GM21576 (cell line): ENCODE measurements at regions not wholly inside any gene's neighbourhood (a gene's known extent, or its start where the extent isn't known, plus 50 kb on each side); places are given as distances from the start of the nearest gene placed in this dataset.

Experiments used
- ATAC-seq: cut with Tn5 transposase; IDR thresholded peaks from one replicate; pipeline ENCODE4 v1.9.1; 2021; ENCODE audit warnings: mild to moderate bottlenecking, moderate library complexity; ENCODE audit not compliant: unreplicated experiment

DNA sequence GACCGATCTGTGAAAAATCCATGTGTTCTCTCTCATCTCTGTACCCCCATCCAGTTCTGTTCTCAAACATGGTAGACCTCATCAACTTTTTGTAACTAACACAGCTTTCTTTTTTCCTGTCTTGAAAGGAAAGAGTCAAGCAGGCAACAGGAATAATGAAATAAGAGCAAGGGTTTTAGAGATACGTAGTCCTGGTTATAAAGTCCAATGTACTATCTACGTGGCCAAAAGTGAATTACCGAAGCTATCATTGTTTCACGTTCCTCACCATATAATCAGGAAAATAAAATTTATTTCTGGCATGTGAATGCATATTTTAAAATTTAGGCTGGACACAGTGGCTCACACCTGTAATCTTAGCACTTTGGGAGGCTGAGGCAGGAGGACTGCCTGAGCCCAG, 472.2 kb upstream of the ANO3 start:
- no peak for ATAC-seq

DNA sequence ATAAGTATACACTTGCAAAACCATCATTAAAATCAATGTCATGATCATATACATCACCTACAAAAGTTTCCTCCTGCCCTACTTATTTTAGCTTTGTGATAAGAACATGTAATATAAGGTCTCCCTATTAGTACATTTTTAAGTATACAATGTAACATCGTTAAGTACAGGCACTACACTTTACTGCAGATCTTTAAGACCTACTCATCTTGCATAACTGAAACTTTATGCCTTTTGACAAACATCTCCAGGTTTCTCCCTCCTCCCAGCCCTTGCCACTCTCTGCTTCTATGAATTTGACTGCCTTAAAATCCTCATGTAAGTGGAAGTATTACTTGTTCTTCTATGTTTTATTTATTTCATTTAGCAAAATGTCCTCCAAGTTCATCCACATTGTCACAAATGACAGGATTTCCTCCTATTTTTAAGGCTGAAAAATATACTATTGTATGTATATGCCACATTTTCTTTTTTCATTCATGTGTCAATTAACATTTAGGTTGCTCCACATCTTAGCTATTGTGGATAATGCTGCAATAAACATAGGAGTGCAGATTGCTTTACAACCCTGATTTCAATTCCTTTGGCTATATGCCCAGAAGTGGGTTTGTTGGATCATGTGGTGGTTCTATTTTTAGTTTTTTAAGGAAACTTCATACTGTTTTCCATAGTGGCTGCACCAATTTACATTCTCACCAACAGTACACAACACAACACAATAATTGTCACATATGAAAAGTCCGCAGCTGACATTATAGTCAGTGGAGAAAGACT, 471.1 kb upstream of the ANO3 start:
- no peak for ATAC-seq

DNA sequence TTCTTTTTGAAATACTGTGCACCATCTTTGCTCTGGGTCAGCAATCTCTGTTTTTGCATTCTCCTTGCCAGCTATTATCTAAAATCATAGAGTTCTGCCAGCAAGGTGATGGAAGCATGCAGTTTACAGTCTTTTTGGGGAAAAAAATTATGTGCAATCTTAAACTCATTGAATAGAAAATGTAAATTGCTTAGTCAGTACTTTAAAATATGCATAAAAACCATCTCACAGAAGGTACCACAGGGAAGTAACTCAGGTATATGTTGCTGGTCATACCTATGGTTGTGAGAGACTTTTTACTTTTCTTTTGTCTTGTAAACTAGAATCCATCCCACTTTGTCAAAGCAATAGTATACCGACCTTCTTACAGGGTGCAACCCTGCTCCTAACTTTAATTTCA, 469.8 kb upstream of the ANO3 start:
- ATAC-seq, result no peak

DNA sequence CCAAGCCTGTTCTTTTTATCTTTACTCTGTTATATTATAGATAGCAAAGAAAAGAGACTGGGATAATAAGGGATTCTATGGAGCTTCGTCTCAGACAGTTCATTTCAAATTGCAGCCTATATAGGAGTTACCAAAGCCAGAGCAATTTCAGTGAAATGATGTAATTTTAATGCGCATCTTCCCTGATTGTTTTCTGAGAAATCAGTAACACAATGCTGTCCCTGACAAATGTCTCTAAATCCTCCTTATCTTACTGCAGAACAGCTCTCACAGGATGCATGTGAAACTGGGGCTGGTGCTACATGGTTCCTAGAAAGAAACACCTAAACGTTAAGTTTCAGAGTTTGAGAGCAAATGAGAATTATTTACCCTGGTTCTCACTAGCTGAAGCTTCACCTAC, 467.9 kb upstream of the ANO3 start:
- no peak for ATAC-seq

DNA sequence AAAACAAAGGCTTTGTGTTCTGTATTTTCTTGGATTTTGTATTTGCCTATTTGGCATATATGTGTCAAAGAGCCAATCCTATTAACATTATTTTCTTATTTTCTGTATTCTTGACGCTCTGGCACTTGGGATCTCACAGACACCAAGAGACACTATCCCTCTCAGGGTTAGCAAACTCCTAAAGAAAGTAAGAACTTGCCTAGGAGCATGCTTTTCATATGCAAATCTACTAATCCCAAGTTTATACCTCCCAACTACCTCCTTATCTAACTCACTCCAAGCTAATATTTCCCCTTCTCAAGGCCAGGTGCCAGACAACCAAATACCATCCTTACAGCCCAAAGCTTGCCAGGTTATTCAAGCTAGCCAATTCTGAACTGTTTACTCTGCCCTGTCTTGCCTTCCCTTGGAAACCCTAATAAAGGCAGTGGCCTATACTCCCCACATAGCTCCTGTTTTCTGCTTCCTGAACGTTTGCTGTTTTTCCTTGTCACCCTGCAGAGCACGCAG, 455.4 kb upstream of the ANO3 start:
- ATAC-seq, result no peak

DNA sequence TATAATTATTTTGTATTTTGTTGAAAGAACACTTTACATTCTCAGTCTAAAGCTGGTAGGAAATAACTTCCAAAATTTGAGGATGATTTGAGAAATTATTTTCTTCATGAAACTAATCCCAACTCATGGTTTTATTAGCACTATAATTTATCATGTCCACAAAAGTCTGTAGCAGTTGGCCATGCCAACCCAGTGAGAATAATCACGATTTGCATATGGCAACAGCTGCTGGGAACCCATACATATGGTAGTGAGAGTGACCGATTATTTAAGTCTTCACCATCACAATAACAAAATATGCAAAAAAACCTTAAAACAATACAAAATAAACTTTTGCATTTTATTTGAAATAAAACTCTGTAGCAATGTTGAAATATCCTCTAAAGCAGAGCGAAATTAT, 445.9 kb upstream of the ANO3 start:
- no peak for ATAC-seq

DNA sequence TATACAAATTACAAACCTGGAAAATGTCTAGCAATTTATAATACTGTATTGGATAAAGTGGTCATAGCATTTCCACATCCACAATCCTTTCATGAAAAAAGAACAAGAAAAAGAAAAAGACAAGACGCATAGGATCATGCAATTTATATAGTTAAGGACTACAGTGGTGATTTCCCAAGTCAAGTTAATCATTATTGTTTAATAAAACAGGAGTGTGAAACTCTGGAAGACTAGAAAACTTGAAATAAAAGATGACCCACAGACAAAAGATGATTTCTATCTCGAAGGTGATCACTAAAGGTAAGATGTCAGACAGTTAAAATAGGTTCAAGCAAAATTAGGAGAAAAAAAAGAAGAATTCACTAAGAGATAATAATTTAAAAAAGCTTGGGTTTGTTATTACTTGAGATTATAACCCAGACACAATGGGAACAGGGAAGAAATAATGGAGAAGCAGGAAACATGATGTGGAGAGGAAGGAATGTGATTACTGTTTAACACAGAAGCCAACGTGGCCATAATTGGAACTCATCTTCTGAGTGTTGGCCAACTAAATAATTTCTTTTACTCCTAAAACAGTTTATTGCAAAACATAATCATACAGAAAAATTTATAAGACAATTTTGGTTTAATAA, 441.2 kb upstream of the ANO3 start:
- ATAC-seq, result no peak

DNA sequence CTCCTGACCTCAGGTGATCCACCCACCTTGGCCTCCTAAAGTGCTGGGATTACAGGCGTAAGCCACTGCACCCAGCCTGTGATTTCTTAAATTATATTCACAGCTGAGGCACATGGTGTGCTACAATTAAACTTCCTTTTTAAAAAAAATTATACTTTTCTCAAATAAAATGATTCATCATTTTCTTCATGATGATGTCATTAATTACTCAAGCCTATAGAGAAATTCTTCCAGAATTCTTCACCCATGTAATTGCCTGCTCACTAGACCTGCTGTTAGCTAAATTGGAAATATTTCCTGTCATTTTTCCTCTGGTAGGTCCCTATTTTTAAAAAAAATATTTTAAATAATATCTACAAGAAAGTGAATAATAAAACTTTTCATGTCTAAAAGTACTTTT, 440.0 kb upstream of the ANO3 start:
- ATAC-seq, result no peak

DNA sequence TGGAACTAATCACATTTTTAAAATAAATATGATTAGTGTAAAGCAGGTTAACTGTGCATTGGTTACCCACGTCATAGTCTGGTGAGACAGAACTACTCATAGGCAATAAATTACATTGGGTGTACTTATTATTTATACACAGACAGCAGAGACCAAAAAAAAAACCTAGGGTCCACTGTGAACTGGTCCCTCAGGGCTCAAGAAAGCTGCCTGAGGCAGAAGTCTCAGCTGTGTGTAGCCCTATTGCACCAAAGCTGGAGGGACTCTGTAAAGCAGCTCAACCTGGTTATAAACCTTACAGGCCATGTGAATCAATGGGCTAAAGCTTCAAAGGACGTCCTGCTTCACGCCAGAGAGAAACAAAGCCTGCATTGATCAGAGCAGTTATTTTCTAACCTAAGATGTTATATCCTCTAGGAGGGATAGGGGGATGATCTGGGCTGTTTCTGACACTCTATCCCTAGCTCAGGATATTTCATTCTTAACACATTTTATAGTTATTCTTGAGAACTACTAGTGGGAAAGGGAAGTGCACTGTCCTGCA, 432.2 kb upstream of the ANO3 start:
- no peak for ATAC-seq

DNA sequence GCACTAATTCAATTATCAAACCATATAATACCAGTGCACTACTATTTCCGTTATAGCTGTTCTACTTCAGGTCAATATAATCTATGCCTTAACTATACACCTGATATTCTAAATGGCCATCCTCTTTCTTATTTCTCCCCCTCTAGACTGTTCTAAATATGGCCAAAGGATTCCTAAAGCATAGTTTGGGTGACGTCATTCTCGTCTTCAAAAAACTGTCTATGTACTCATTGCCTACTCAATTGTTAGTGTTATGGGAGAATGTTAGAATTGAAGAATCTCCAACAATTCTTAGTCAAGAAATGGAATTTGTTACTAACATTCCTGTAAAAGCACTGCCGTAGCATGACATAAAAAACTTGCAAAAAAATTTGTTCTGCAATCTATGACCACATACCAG, 431.1 kb upstream of the ANO3 start:
- ATAC-seq, result no peak

DNA sequence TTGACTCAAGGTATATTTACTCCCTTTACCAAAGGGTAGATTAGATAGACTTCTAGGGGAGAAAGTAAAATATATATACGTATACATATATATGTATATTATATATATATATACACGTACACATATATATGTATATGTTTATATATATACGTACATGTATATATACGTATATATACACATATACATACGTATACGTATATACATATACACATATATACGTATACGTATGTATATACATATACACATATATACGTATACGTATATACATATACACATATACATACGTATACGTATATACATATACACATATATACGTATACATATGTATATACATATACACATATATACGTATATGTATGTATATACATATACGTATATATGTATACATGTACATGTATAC, 430.5 kb upstream of the ANO3 start:
- ATAC-seq, result no peak

DNA sequence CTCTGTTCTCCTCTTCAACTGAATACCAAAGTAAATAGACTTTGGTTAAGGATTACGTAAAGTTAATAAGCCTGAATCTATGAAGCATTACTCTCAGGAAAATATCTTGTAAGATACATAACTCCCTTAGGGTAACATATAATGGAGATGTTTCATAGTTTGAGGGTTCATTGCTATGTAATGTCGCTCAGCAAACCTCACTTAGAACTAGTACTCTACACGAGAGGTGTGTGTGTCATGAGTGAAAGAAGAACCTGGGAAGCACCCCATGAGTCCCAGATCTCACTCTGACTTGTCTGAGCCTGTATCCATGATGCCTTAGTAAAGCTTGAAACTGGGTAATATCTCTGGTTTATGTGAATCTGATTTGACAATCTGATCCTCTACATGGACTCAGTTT, 429.5 kb upstream of the ANO3 start:
- ATAC-seq, result no peak

DNA sequence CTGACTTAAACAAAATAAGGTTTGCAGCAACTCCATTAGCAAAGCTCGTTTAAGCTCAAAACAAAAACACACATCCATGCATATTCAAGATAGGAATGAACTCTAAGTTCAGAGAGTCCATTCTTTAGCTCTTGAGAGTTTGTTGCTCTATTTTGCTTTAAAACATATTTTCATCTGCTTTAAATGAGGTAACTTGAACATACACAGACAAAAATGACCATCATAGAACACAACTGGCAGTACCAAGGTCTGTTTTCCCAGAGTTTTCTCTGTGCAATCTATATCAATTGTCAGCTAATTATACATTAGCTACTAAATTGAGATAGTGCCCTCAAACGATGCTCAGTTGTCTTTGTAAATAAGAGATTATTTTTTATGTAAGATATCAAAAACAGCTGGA, 423.2 kb upstream of the ANO3 start:
- no peak for ATAC-seq

DNA sequence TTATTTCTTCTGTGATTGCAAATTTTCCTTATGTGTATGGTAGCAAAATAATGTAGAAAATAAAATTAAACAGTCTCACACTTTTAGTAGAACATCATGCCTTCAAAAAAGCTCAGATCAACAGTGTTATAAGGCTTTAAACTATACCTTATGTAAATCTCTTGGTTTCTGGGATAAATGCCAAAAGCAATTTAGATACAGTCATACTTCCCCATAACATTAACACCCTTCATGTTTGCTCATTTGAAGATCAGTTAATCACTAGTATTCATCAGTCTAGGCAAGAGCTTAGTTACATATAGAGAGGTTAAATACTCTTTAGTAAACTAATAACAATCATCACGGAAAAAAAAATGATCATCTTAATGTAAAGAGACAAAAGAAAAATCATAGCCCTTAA, 421.8 kb upstream of the ANO3 start:
- no peak for ATAC-seq

DNA sequence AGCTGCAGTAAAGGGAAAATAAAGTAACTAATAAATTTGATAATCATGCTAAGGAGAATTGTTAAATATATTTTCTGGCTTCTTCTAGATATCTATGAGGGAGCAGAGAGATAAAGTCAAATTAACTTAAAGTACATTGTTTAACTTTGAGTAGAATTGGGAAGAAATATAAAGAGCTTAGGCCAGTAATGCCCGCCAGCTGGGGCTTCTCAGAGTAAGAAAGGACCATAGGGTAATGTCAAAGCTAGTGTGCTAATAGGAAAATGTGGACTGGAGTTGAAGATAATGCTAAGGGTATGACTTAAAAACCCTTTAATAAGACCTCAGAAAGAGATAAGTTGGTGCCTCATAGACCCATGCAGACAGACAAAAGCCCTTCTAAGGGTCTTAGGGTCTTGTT, 411.6 kb upstream of the ANO3 start:
- ATAC-seq, result no peak

DNA sequence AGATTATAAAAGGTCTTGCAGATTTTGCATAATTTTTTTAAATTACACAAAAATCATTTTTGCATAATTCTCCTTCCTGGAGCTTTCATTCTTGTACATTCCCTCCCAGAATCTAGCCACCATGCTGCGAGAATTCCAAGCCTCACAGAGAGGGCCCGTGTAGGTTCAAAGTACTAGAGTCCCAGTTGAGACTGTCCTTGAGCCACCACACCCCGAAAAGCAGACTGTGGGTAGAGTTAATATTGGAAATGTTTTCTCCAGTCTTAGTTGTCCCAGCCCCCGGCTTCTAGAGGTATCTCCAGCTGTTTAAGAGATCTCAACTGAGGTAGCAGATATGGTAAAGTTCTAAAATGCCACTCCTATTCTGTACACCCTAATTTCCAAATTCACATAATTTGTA, 407.3 kb upstream of the ANO3 start:
- no peak for ATAC-seq

DNA sequence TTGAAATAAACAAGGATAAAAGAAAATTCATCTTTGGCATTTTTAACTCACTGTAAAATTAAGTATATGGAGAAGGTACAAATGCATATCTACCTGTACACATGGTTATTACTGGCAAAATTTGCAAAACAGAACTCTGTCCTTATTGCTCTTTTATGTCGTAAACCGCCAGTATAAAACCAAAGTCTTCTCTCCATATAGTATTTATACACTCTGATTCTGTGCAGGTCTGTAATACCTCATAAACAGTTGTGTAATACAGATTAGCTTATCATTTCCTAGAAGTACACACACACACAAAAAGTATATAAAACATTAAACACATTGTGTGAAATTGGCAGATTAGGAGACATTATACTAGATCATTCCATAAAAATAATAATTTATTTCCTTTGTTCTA, 406.6 kb upstream of the ANO3 start:
- no peak for ATAC-seq

DNA sequence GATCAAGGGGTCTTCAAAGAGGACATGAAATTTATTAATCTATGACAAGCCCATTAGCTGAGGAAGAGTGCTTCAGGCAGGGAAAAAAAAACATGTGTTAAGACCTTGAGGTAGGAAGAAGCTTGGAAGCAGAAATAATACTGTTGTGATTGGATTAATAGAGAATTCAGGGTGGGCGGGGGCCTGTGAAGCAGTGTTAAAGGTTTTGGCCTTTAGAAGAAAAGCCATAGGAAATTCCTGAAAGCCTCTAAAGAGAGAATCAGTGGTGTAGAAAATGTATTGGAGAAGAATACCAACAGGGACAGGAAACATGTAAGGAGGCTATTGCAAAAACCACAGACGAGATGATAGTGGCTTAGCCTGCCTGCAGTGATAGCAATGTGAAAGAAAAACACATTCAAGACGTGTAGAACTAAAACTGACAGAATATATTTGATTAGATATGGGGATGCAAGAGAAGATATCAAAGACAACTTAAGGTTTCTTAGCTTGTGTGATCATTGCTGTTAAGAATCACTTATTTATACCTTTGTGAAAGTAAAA, 404.4 kb upstream of the ANO3 start:
- no peak for ATAC-seq

DNA sequence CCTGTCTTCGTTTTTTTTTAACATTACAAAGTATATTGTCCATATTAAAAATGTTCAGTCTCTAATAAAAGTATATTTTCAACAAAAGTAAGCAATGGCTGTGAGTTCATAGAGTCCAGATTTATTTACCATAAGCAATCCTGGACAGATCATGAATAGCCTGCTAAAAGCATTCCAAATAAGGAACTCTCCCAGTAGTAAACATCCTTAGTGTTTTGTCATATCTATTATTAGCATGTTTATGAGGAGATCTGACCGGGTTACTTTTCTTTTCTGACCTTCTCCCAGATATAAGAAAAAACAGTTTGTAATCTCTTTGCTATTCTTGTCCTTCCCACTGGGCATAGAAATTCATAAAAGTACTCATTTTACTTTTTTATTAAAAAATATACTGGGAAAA, 403.9 kb upstream of the ANO3 start:
- ATAC-seq, result no peak

DNA sequence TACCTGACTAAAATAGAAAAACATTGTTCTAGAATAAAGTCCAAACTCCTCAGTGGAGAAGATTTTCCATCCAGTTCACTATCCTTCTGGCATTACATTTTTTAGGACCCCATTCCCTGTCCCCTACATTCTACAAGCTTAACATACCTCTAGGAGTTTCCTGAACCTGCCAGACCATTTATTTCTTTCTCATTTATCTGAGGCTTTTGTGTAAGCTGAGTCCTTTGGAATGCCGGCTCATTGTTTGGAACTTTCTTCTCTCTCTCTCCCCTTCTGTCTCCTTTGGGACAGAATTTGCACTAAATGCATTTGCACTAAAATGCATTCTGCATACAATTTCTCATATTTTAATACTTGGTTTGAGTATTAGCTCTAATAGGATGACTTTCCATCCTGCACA, 393.0 kb upstream of the ANO3 start:
- ATAC-seq, result no peak

DNA sequence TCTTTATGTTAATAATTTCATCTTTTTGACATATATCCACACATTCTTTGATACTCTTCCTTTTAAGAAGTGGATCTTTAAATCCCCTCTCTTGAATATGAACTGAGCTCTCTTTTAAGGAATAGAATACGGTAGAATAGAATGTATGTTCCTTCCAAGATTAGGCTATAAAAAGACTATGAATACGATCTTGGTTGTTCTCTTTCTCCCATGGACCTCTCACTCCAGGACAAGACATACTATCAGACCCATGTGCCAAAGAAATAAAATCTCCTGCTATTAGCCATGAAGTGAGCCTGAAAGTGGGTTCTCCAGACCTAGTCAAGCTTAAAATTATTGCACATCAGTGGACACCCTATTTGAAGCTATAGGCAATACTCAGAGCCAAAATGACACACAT, 392.2 kb upstream of the ANO3 start:
- ATAC-seq, result no peak

DNA sequence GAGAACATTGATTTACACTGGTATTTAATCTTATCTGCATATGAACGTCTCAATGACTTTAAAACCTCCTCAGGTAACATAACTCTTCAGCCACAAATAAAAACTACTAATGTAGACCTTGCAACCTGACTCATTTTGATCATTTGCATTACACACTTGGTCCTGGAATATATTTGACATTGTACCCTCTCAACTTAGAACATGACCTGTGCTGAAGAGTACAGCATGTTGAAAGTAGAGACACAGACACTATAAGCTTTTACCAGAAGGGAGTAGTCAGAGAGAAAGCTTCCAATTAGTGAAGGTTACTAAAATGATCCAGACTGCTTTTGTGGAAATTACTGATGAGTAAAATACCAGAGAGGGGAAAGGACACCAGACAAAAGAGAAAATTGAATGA, 390.6 kb upstream of the ANO3 start:
- no peak for ATAC-seq
